Renal cortical epithelial cell (primary cell): ENCODE measurements at regions not wholly inside any gene's neighbourhood (a gene's known extent, or its start where the extent isn't known, plus 50 kb on each side); places are given as distances from the start of the nearest gene placed in this dataset.
"Not testable (repeated sequence)": the region's sequence is repeated elsewhere in the genome, so short reads cannot be mapped to it uniquely, and the experiment has no call there.

Source experiments
- DNase-seq: peaks from one replicate; pipeline ENCODE4 v3.0.0-alpha.2; 2011; ENCODE audit warnings: low read depth

GRCh38 chr3:87101861-87102625 is 111.1 kb upstream of the VGLL3 start:
- no peak for DNase-seq

GRCh38 chr3:87097733-87098132 is 106.8 kb upstream of the VGLL3 start:
- not testable (repeated sequence) for DNase-seq

GRCh38 chr3:87090631-87091030 is 99.7 kb upstream of the VGLL3 start:
- no peak for DNase-seq

- peak; percentile 38 for DNase-seq
Observed at GRCh38 chr3:87088993-87089841, 98.3 kb upstream of the VGLL3 start.

- no peak for DNase-seq
Observed at GRCh38 chr3:87088430-87088992, 97.6 kb upstream of the VGLL3 start.

- DNase-seq: no peak
Observed at GRCh38 chr3:87084868-87085267, 93.9 kb upstream of the VGLL3 start.

GRCh38 chr3:87082796-87083440 is 92.0 kb upstream of the VGLL3 start:
- peak; percentile 66 for DNase-seq

GRCh38 chr3:87077355-87077754 is 86.4 kb upstream of the VGLL3 start:
- no peak for DNase-seq

GRCh38 chr3:87076946-87077345 is 86.0 kb upstream of the VGLL3 start:
- peak; percentile 36 for DNase-seq

GRCh38 chr3:87073496-87074145 is 82.7 kb upstream of the VGLL3 start:
- no peak for DNase-seq

GRCh38 chr3:87072446-87072845 is 81.5 kb upstream of the VGLL3 start:
- no peak for DNase-seq

- no peak for DNase-seq
Observed at GRCh38 chr3:87069971-87070370, 79.0 kb upstream of the VGLL3 start.

- no peak for DNase-seq
Observed at GRCh38 chr3:87069021-87069420, 78.1 kb upstream of the VGLL3 start.

GRCh38 chr3:87062685-87063084 is 71.7 kb upstream of the VGLL3 start:
- DNase-seq: no peak

- DNase-seq: no peak
Observed at GRCh38 chr3:87057474-87057873, 66.5 kb upstream of the VGLL3 start.

GRCh38 chr3:87053553-87053952 is 62.6 kb upstream of the VGLL3 start:
- no peak for DNase-seq

GRCh38 chr3:87052499-87053260 is 61.7 kb upstream of the VGLL3 start:
- no peak for DNase-seq

GRCh38 chr3:87047852-87048251 is 56.9 kb upstream of the VGLL3 start:
- no peak for DNase-seq

GRCh38 chr3:87046241-87046640 is 55.3 kb upstream of the VGLL3 start:
- DNase-seq: no peak

- no peak for DNase-seq
Observed at GRCh38 chr3:87045473-87045872, 54.5 kb upstream of the VGLL3 start.

GRCh38 chr3:87044846-87045245 is 53.9 kb upstream of the VGLL3 start:
- no peak for DNase-seq
